ENCODE measurements at regions not wholly inside any gene's neighbourhood (a gene's known extent, or its start where the extent isn't known, plus 50 kb on each side); places are given as distances from the start of the nearest gene placed in this dataset.

- TF ChIP-seq TAF1 (IDR thresholded peaks at IDR 0.05; ENCODE audit: low read depth), result no peak
- TF ChIP-seq CEBPB (IDR thresholded peaks at IDR 0.05), result no peak
- TF ChIP-seq TCF12 (IDR thresholded peaks at IDR 0.05; ENCODE audit: low read depth), result no peak
- no peak for TF ChIP-seq CREB1 (IDR thresholded peaks at IDR 0.05; ENCODE audit: low read depth)
- no peak for TF ChIP-seq FOXM1 (IDR thresholded peaks at IDR 0.05; ENCODE audit: borderline replicate concordance, low read depth)
- TF ChIP-seq TEAD4 (IDR thresholded peaks at IDR 0.05), result no peak
- TF ChIP-seq RAD21 (IDR thresholded peaks at IDR 0.05; ENCODE audit: low read depth), result no peak
- no peak for TF ChIP-seq EGR1 (IDR thresholded peaks at IDR 0.05)
- no peak for TF ChIP-seq REST (IDR thresholded peaks at IDR 0.05; ENCODE audit: low read depth)
- TF ChIP-seq YY1 (IDR thresholded peaks at IDR 0.05; ENCODE audit: low read depth), result no peak
- no peak for TF ChIP-seq MAX (IDR thresholded peaks at IDR 0.05)
- TF ChIP-seq EP300 (IDR thresholded peaks at IDR 0.05; ENCODE audit: borderline replicate concordance), result no peak
- no peak for TF ChIP-seq NFIC (IDR thresholded peaks at IDR 0.05)
- no peak for TF ChIP-seq ZBTB7A (IDR thresholded peaks at IDR 0.05; ENCODE audit: low read depth)
- no peak for TF ChIP-seq USF1 (IDR thresholded peaks at IDR 0.05)
Measured at GRCh38 chr6:164396071-164397047, 913.0 kb downstream of the C6orf118 start.

GRCh38 chr6:164379795-164380194, 929.6 kb downstream of the C6orf118 start:
- TF ChIP-seq TEAD4 (IDR thresholded peaks at IDR 0.05), result no peak
- no peak for TF ChIP-seq TAF1 (IDR thresholded peaks at IDR 0.05; ENCODE audit: low read depth)
- TF ChIP-seq EP300 (IDR thresholded peaks at IDR 0.05; ENCODE audit: borderline replicate concordance), result no peak
- TF ChIP-seq CREB1 (IDR thresholded peaks at IDR 0.05; ENCODE audit: low read depth), result no peak
- TF ChIP-seq CEBPB (IDR thresholded peaks at IDR 0.05), result no peak
- TF ChIP-seq MAX (IDR thresholded peaks at IDR 0.05), result no peak
- no peak for TF ChIP-seq USF1 (IDR thresholded peaks at IDR 0.05)
- no peak for TF ChIP-seq RAD21 (IDR thresholded peaks at IDR 0.05; ENCODE audit: low read depth)
- TF ChIP-seq ZBTB7A (IDR thresholded peaks at IDR 0.05; ENCODE audit: low read depth), result no peak
- no peak for TF ChIP-seq FOXM1 (IDR thresholded peaks at IDR 0.05; ENCODE audit: borderline replicate concordance, low read depth)
- TF ChIP-seq EGR1 (IDR thresholded peaks at IDR 0.05), result no peak
- TF ChIP-seq NFIC (IDR thresholded peaks at IDR 0.05), result no peak
- no peak for TF ChIP-seq YY1 (IDR thresholded peaks at IDR 0.05; ENCODE audit: low read depth)
- TF ChIP-seq REST (IDR thresholded peaks at IDR 0.05; ENCODE audit: low read depth), result no peak
- TF ChIP-seq TCF12 (IDR thresholded peaks at IDR 0.05; ENCODE audit: low read depth), result no peak

- TF ChIP-seq TCF12 (IDR thresholded peaks at IDR 0.05; ENCODE audit: low read depth), result no peak
Measured at GRCh38 chr6:164378330-164378729, 931.1 kb downstream of the C6orf118 start.

- no peak for TF ChIP-seq CEBPB (IDR thresholded peaks at IDR 0.05)
- no peak for TF ChIP-seq NFIC (IDR thresholded peaks at IDR 0.05)
- TF ChIP-seq EGR1 (IDR thresholded peaks at IDR 0.05), result no peak
- no peak for TF ChIP-seq FOXM1 (IDR thresholded peaks at IDR 0.05; ENCODE audit: borderline replicate concordance, low read depth)
- TF ChIP-seq TCF12 (IDR thresholded peaks at IDR 0.05; ENCODE audit: low read depth), result no peak
- no peak for TF ChIP-seq CREB1 (IDR thresholded peaks at IDR 0.05; ENCODE audit: low read depth)
- TF ChIP-seq YY1 (IDR thresholded peaks at IDR 0.05; ENCODE audit: low read depth), result no peak
- TF ChIP-seq USF1 (IDR thresholded peaks at IDR 0.05), result no peak
- TF ChIP-seq TEAD4 (IDR thresholded peaks at IDR 0.05), result no peak
- no peak for TF ChIP-seq MAX (IDR thresholded peaks at IDR 0.05)
- TF ChIP-seq TAF1 (IDR thresholded peaks at IDR 0.05; ENCODE audit: low read depth), result no peak
Measured at GRCh38 chr6:164377348-164377918, 932.0 kb downstream of the C6orf118 start.
